MG63 (cell line): ENCODE measurements at regions not wholly inside any gene's neighbourhood (a gene's known extent, or its start where the extent isn't known, plus 50 kb on each side); places are given as distances from the start of the nearest gene placed in this dataset.

Source experiments
- DNase-seq: peaks from one replicate; pipeline ENCODE4 v3.0.0-alpha.2; 2020
- H3K27me3 ChIP-seq: fragments of 250-450 bp; sonication (Bioruptor Pico); 2 replicates; pipeline ENCODE4 v1.5.1; 2020; ENCODE audit warnings: mild to moderate bottlenecking, moderate library complexity
- H3K36me3 ChIP-seq: fragments of 250-450 bp; sonication (Bioruptor Pico); 2 replicates; pipeline ENCODE4 v1.5.1; 2020; ENCODE audit warnings: mild to moderate bottlenecking, moderate library complexity
- H3K4me3 ChIP-seq: fragments of 250-450 bp; sonication (Bioruptor Pico); 2 replicates; pipeline ENCODE4 v1.5.1; 2020; ENCODE audit warnings: mild to moderate bottlenecking, moderate library complexity
- H3K9me3 ChIP-seq: fragments of 250-450 bp; sonication (Bioruptor Pico); 2 replicates; pipeline ENCODE4 v1.5.1; 2020; ENCODE audit warnings: mild to moderate bottlenecking, moderate library complexity

GRCh38 chr16:13291591-13292333 lies 390.4 kb downstream of the SHISA9 start:
- no peaks in the 10 kb centered on the region for H3K36me3 ChIP-seq
- no peaks in the 10 kb centered on the region; the same call in 1 of the 2 replicates for H3K9me3 ChIP-seq
- no peak overlapping the region for H3K4me3 ChIP-seq
- DNase-seq, result no peak
- no peaks in the 10 kb centered on the region for H3K27me3 ChIP-seq

- no peak for DNase-seq
- no peak overlapping the region for H3K4me3 ChIP-seq
- no peaks in the 10 kb centered on the region for H3K27me3 ChIP-seq
- H3K9me3 ChIP-seq, result no peaks in the 10 kb centered on the region; the same call in 1 of the 2 replicates
- H3K36me3 ChIP-seq, result no peaks in the 10 kb centered on the region
Measured at GRCh38 chr16:13296206-13296605, 394.8 kb downstream of the SHISA9 start.

- peaks cover 3% of the 10 kb centered on the region; the same call in 1 of the 2 replicates for H3K27me3 ChIP-seq
- H3K36me3 ChIP-seq, result no peaks in the 10 kb centered on the region
- H3K9me3 ChIP-seq, result no peaks in the 10 kb centered on the region
- DNase-seq, result no peak
- H3K4me3 ChIP-seq, result no peak overlapping the region
Measured at GRCh38 chr16:13298666-13299065, 397.3 kb downstream of the SHISA9 start.

GRCh38 chr16:13300066-13300840 lies 398.9 kb downstream of the SHISA9 start:
- Histone ChIP-seq H3K27me3 (peaks cover 3% of the 10 kb centered on the region; the same call in 1 of the 2 replicates), H3K4me3 (no peak overlapping the region), H3K36me3 (no peaks in the 10 kb centered on the region), H3K9me3 (no peaks in the 10 kb centered on the region)
- DNase-seq, result no peak

GRCh38 chr16:13305019-13305755 lies 403.8 kb downstream of the SHISA9 start:
- H3K9me3 ChIP-seq, result no peaks in the 10 kb centered on the region
- peaks cover 3% of the 10 kb centered on the region; the same call in 1 of the 2 replicates for H3K27me3 ChIP-seq
- H3K4me3 ChIP-seq, result no peak overlapping the region
- no peaks in the 10 kb centered on the region for H3K36me3 ChIP-seq
- no peak for DNase-seq

- DNase-seq, result no peak
- no peak overlapping the region for H3K4me3 ChIP-seq
- H3K36me3 ChIP-seq, result no peaks in the 10 kb centered on the region
Measured at GRCh38 chr16:13306161-13306995, 405.0 kb downstream of the SHISA9 start.

GRCh38 chr16:13307255-13307654 lies 405.9 kb downstream of the SHISA9 start:
- peak; percentile 4 for DNase-seq

More at GRCh38 chr16:13306161-13306995, 405.0 kb downstream of the SHISA9 start:
- H3K27me3 ChIP-seq, result peaks cover 3% of the 10 kb centered on the region; the same call in 1 of the 2 replicates
- H3K9me3 ChIP-seq, result no peaks in the 10 kb centered on the region

GRCh38 chr16:13307851-13308250 lies 406.5 kb downstream of the SHISA9 start:
- H3K36me3 ChIP-seq, result no peaks in the 10 kb centered on the region
- H3K9me3 ChIP-seq, result no peaks in the 10 kb centered on the region
- peaks cover 3% of the 10 kb centered on the region; the same call in 1 of the 2 replicates for H3K27me3 ChIP-seq
- no peak for DNase-seq
- H3K4me3 ChIP-seq, result no peak overlapping the region

More at GRCh38 chr16:13307255-13307654, 405.9 kb downstream of the SHISA9 start:
- Histone ChIP-seq H3K36me3 (no peaks in the 10 kb centered on the region), H3K9me3 (no peaks in the 10 kb centered on the region), H3K27me3 (peaks cover 3% of the 10 kb centered on the region; the same call in 1 of the 2 replicates), H3K4me3 (no peak overlapping the region)

- no peak for DNase-seq
- no peaks in the 10 kb centered on the region for H3K27me3 ChIP-seq
- H3K9me3 ChIP-seq, result no peaks in the 10 kb centered on the region
- no peaks in the 10 kb centered on the region for H3K36me3 ChIP-seq
- H3K4me3 ChIP-seq, result no peak overlapping the region
Measured at GRCh38 chr16:13312063-13312462, 410.7 kb downstream of the SHISA9 start.

- no peak overlapping the region for H3K4me3 ChIP-seq
- DNase-seq, result no peak
- H3K36me3 ChIP-seq, result no peaks in the 10 kb centered on the region
- no peaks in the 10 kb centered on the region for H3K9me3 ChIP-seq
- no peaks in the 10 kb centered on the region for H3K27me3 ChIP-seq
Measured at GRCh38 chr16:13313351-13313750, 412.0 kb downstream of the SHISA9 start.

GRCh38 chr16:13314633-13315032 lies 413.2 kb downstream of the SHISA9 start:
- Histone ChIP-seq H3K36me3 (no peaks in the 10 kb centered on the region), H3K4me3 (no peak overlapping the region), H3K27me3 (no peaks in the 10 kb centered on the region), H3K9me3 (no peaks in the 10 kb centered on the region)
- no peak for DNase-seq

GRCh38 chr16:13315642-13316427 lies 414.4 kb downstream of the SHISA9 start:
- no peaks in the 10 kb centered on the region for H3K27me3 ChIP-seq
- DNase-seq, result no peak
- H3K36me3 ChIP-seq, result no peaks in the 10 kb centered on the region
- no peaks in the 10 kb centered on the region for H3K9me3 ChIP-seq
- H3K4me3 ChIP-seq, result no peak overlapping the region

- H3K36me3 ChIP-seq, result no peaks in the 10 kb centered on the region
- H3K27me3 ChIP-seq, result no peaks in the 10 kb centered on the region
- no peaks in the 10 kb centered on the region for H3K9me3 ChIP-seq
- no peak overlapping the region for H3K4me3 ChIP-seq
- no peak for DNase-seq
Measured at GRCh38 chr16:13322336-13322735, 420.9 kb downstream of the SHISA9 start.

GRCh38 chr16:13324851-13325250 lies 423.5 kb downstream of the SHISA9 start:
- Histone ChIP-seq H3K9me3 (no peaks in the 10 kb centered on the region), H3K27me3 (no peaks in the 10 kb centered on the region), H3K4me3 (no peak overlapping the region), H3K36me3 (no peaks in the 10 kb centered on the region)
- no peak for DNase-seq

- no peak overlapping the region for H3K4me3 ChIP-seq
- no peaks in the 10 kb centered on the region for H3K27me3 ChIP-seq
- H3K9me3 ChIP-seq, result no peaks in the 10 kb centered on the region
- no peak for DNase-seq
- no peaks in the 10 kb centered on the region for H3K36me3 ChIP-seq
Measured at GRCh38 chr16:13325396-13325795, 424.0 kb downstream of the SHISA9 start.
